IgD-negative memory B cell (primary cell): ENCODE measurements at regions not wholly inside any gene's neighbourhood (a gene's known extent, or its start where the extent isn't known, plus 50 kb on each side); places are given as distances from the start of the nearest gene placed in this dataset.

Experiments used
- H3K27ac Mint-ChIP-seq, 3 donors: one replicate each; pipeline ENCODE4 v1.8.0; 2020 to 2022; ENCODE audit warnings: mild to moderate bottlenecking in 3 of 3, mixed read lengths in 3 of 3, moderate library complexity in 1 of 3
- H3K27me3 Mint-ChIP-seq: one replicate; pipeline ENCODE4 v1.8.0; 2021; ENCODE audit warnings: mixed read lengths
- H3K36me3 Mint-ChIP-seq: one replicate; pipeline ENCODE4 v1.8.0; 2020; ENCODE audit warnings: mild to moderate bottlenecking, mixed read lengths
- H3K4me1 Mint-ChIP-seq, 3 donors: one replicate each; pipeline ENCODE4 v1.8.0; 2020 to 2022; ENCODE audit warnings: mixed read lengths in 3 of 3, mild to moderate bottlenecking in 1 of 3
- H3K4me3 Mint-ChIP-seq, 4 donors: one replicate each; pipeline ENCODE4 v1.8.0; 2020 to 2022; ENCODE audit warnings: mild to moderate bottlenecking in 4 of 4, mixed read lengths in 4 of 4, moderate library complexity in 3 of 4
- H3K9me3 Mint-ChIP-seq, 3 donors: one replicate each; pipeline ENCODE4 v1.8.0; 2020 to 2021; ENCODE audit warnings: mixed read lengths in 3 of 3, mild to moderate bottlenecking in 1 of 3

GRCh38 chr2:150555611-150556356 is 68.3 kb upstream of the RND3 start:
- Mint-ChIP-seq H3K4me3 (no peak overlapping the region), H3K27ac (no peak overlapping the region), H3K4me1 (no peaks in the 10 kb centered on the region), H3K27me3 (no peaks in the 10 kb centered on the region), H3K9me3 (peaks cover 0 to 3% (median 0%) of the 10 kb centered on the region in 3 donors), H3K36me3 (peaks cover 2% of the 10 kb centered on the region)

GRCh38 chr2:150554046-150554445 is 66.6 kb upstream of the RND3 start:
- no peaks in the 10 kb centered on the region for H3K4me1 Mint-ChIP-seq
- peaks cover 0 to 3% (median 0%) of the 10 kb centered on the region in 3 donors for H3K9me3 Mint-ChIP-seq
- peaks cover 2% of the 10 kb centered on the region for H3K36me3 Mint-ChIP-seq
- no peak overlapping the region for H3K27ac Mint-ChIP-seq
- H3K4me3 Mint-ChIP-seq: no peak overlapping the region
- no peaks in the 10 kb centered on the region for H3K27me3 Mint-ChIP-seq

- Mint-ChIP-seq H3K4me1 (no peaks in the 10 kb centered on the region), H3K36me3 (peaks cover 2% of the 10 kb centered on the region), H3K27ac (no peak overlapping the region), H3K4me3 (no peak overlapping the region), H3K27me3 (no peaks in the 10 kb centered on the region), H3K9me3 (no peaks in the 10 kb centered on the region)
Measured at GRCh38 chr2:150552041-150552820, 64.8 kb upstream of the RND3 start.

- Mint-ChIP-seq H3K27me3 (no peaks in the 10 kb centered on the region), H3K36me3 (no peaks in the 10 kb centered on the region), H3K27ac (no peak overlapping the region), H3K4me1 (peaks cover 0 to 2% (median 0%) of the 10 kb centered on the region in 3 donors), H3K9me3 (no peaks in the 10 kb centered on the region), H3K4me3 (no peak overlapping the region)
Measured at GRCh38 chr2:150549381-150549780, 61.9 kb upstream of the RND3 start.

GRCh38 chr2:150548527-150548926 is 61.1 kb upstream of the RND3 start:
- H3K4me1 Mint-ChIP-seq: peaks cover 0 to 2% (median 0%) of the 10 kb centered on the region in 3 donors
- no peaks in the 10 kb centered on the region for H3K9me3 Mint-ChIP-seq
- no peaks in the 10 kb centered on the region for H3K36me3 Mint-ChIP-seq
- no peak overlapping the region for H3K4me3 Mint-ChIP-seq
- no peak overlapping the region for H3K27ac Mint-ChIP-seq
- H3K27me3 Mint-ChIP-seq: no peaks in the 10 kb centered on the region

- Mint-ChIP-seq H3K27me3 (no peaks in the 10 kb centered on the region), H3K27ac (no peak overlapping the region), H3K4me3 (no peak overlapping the region), H3K4me1 (peaks cover 0 to 2% (median 0%) of the 10 kb centered on the region in 3 donors), H3K36me3 (no peaks in the 10 kb centered on the region), H3K9me3 (peaks cover 0 to 5% (median 2%) of the 10 kb centered on the region in 3 donors)
Measured at GRCh38 chr2:150545916-150546315, 58.4 kb upstream of the RND3 start.

- peaks cover 0 to 2% (median 0%) of the 10 kb centered on the region in 3 donors for H3K4me1 Mint-ChIP-seq
- no peak overlapping the region for H3K4me3 Mint-ChIP-seq
- no peaks in the 10 kb centered on the region for H3K36me3 Mint-ChIP-seq
- peaks cover 0 to 8% (median 3%) of the 10 kb centered on the region in 3 donors for H3K9me3 Mint-ChIP-seq
- no peak overlapping the region for H3K27ac Mint-ChIP-seq
- no peaks in the 10 kb centered on the region for H3K27me3 Mint-ChIP-seq
Measured at GRCh38 chr2:150544731-150545130, 57.3 kb upstream of the RND3 start.

GRCh38 chr2:150542692-150543091 is 55.2 kb upstream of the RND3 start:
- H3K27me3 Mint-ChIP-seq: no peaks in the 10 kb centered on the region
- H3K36me3 Mint-ChIP-seq: no peaks in the 10 kb centered on the region
- no peak overlapping the region for H3K27ac Mint-ChIP-seq
- peaks cover 0 to 2% (median 0%) of the 10 kb centered on the region in 3 donors for H3K4me1 Mint-ChIP-seq
- H3K9me3 Mint-ChIP-seq: peaks cover 0 to 8% (median 3%) of the 10 kb centered on the region in 3 donors
- no peak overlapping the region for H3K4me3 Mint-ChIP-seq

- H3K4me1 Mint-ChIP-seq: peaks cover 0 to 2% (median 0%) of the 10 kb centered on the region in 3 donors
- H3K27me3 Mint-ChIP-seq: no peaks in the 10 kb centered on the region
- no peak overlapping the region for H3K4me3 Mint-ChIP-seq
- H3K9me3 Mint-ChIP-seq: peaks cover 0 to 8% (median 3%) of the 10 kb centered on the region in 3 donors
- no peaks in the 10 kb centered on the region for H3K36me3 Mint-ChIP-seq
- H3K27ac Mint-ChIP-seq: no peak overlapping the region
Measured at GRCh38 chr2:150542172-150542571, 54.7 kb upstream of the RND3 start.

- Mint-ChIP-seq H3K27ac (no peak overlapping the region), H3K4me3 (no peak overlapping the region), H3K9me3 (peaks cover 1 to 12% (median 3%) of the 10 kb centered on the region in 3 donors), H3K36me3 (peaks cover 1% of the 10 kb centered on the region), H3K4me1 (no peaks in the 10 kb centered on the region), H3K27me3 (no peaks in the 10 kb centered on the region)
Measured at GRCh38 chr2:150538651-150539201, 51.3 kb upstream of the RND3 start.
